HK-2 (cell line): ENCODE measurements at regions not wholly inside any gene's neighbourhood (a gene's known extent, or its start where the extent isn't known, plus 50 kb on each side); places are given as distances from the start of the nearest gene placed in this dataset.
A peak's percentile ranks its signal among the peaks of the same experiment; 100 is the strongest.

Experiments
- DNase-seq: peaks from one replicate; pipeline ENCODE4 v3.0.0-alpha.2; 2018; ENCODE audit not compliant: unreplicated experiment

DNA sequence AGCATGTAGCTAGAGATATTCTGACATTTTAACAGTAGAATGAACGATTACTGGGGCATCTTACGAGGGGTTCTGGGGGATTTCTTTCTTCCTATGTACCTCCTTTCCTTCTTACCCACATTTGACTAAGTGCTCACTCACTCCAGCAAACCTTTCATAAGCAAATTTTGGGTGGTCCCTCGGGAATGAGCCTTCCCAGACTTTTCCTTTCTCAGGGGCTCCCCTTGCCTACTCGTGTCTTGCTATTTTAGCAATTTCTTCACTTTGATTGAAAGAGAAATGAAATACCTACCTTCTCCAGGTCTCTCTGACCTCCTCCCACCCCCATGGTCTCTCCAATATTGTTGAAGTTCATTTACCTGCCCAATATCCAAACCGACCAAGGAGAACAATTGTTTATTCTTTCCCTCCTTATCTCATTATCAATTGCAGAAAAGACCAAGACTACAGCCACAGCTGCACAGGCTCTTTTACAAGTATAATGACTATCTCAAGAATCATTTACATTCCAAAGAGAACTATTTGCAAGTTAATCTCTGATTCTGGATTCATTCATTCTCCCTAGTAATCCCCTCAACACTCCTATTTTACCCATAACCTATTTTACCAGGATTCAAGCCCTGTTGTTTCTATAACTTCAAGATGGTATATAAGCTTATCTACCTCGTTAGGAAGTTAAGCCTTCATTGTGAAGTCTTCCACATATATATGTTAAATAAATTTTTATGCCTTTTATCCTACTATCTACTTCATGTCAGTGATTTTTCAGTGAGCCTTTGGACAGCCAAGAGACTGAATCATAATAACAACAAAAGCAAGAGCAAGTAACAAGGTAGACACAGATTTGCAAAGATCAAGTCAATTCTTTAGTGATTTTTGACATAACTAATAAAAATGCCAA is 480.6 kb downstream of the IPMK start:
- DNase-seq = no peak

- DNase-seq = no peak
Observed at GRCh38 chr10:57786331-57786730, 481.4 kb downstream of the IPMK start.

DNA sequence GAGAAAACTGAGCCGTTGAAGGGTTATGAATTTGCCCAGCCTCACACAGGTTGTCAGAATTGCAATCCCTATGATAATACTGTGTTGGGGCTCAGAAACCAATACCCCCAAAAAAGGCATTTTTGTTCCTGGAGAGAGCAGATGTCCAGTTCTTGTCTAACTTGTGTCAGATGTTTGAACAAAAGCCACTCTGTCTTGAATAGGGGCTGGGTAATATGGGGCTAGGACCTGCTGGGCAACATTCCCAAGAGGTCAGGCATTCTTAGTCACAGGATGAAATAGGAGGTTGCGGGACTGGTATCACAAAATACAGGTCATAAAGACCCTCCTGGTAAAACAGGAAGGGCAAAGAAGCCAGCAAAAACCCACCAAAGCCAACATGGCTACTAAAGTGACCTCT is 482.1 kb downstream of the IPMK start:
- DNase-seq = no peak

DNA sequence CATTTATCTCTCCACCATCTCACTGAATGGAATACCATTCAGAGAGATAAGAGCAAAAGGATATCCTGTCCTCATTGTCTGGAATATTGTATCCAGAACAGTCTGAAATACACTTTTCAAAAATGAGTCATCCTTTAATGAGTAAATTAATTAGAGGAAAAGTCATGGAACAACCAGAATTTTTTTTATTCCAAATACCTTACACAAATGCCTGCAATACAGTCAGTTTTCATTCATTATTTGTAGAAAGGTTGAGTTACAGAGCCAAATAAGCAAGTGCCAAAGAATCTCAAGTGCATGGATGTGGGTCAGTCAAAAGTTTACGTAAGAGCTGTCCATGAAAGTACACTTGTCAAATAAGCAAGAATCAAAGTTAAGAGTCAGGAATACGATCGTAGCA is 482.6 kb downstream of the IPMK start:
- no peak for DNase-seq

DNA sequence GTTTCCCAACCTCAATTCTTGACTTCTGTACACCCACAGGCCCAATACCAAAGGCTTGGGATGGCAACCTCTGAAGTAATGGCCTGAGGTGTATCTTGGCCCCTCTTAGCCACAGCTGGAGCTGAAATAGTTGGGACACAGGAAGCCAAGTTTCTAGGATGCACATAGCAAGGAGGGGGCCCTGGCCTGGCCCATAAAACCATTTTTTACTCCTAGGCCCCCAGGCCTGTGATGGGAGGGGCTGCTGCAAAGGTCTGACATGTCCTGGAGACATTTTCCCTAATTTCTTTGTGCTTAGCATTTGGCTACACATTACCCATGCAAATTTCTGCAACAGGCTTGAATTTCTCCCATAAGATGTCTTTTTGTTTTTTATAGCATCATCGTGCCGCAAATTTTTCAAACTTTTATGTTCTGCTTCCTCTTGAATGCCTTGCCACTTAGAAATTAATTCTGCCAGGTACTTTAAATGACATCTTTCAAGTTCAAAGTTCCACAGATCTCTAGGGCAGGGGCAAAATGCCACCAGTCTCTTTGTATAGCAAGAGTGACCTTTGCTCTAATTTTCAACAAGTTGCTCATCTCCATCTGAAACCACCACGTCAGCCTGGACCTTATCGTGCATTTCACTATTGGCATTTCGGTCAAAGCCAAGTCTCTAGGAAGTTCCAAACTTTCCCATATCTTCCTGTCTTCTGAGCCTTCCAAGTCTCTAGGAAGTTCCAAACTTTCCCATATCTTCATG is 490.8 kb downstream of the IPMK start:
- DNase-seq = no peak

DNA sequence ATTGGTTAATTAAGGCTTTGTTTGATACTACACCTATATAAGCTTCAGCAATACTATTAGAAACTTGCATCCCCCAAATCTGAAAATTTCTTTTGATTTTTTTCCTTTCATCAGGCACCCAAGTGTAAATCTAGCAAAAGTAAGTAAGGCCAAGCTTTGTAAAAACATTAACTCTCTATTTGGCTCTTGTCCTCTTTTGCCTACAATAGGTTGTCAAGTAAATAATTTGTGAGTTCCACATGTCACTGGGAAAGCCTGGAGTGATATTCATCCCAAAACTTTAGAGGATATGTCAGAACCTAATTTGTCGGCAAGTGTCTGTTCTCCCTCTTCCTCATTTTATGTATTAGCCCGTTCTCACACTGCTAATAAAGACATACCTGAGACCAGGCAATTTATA is 492.4 kb downstream of the IPMK start:
- no peak for DNase-seq

DNA sequence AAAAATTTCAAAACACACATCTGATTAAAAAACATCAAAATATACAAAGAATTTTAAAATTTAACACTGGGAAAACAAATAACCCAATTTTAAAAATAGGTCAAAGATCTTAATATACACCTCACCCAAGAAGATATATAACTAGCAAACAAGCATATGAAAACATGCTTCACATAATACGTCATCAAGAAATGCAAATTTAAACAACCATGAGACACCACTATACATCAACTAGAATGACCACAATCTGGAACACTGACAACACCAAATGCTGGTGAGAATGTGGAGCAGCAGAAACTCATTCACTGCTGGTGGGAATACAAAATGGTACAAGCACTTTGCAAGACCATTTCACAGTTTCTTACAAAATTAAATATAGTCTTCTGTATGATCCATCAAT is 498.4 kb downstream of the IPMK start:
- DNase-seq = no peak

DNA sequence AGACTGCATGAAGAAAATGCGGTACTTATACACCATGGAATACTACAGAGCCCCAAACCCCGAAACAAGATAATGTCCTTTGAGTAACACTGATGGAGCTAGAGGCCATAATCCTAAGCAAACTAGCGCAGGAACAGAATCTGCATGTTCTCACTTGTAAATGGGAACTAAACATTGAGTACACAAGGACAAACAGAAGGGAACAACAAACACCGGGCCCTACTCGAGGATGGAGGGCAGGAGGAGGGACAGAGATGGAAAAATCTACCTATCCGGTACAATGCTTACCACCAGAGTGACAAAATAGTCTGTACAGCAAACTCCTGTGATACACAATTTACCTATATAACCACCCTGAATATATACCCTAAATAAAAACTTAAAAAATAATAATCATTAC is 507.9 kb downstream of the IPMK start:
- no peak for DNase-seq

- DNase-seq = no peak
Observed at GRCh38 chr10:57754803-57755202, 512.9 kb downstream of the IPMK start.

DNA sequence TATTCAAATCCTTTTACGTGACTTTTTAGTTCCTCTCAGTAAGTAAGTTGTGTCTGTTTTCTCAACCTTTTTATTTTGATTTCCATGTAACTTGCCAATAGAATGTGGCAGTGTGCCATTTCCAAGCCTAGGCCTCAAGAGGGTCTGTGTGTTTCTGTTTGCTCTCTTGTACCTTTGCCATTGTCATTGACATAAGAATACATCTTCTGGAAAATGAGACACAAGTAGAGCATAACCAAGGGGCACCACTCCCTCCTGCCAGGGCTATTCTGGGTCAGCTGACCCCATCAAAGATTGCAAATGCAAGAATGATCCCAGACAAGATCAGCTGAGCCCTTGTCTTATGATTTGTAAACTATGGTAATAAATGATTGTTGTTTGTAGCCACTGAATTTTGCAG is 524.0 kb downstream of the IPMK start:
- no peak for DNase-seq

DNA sequence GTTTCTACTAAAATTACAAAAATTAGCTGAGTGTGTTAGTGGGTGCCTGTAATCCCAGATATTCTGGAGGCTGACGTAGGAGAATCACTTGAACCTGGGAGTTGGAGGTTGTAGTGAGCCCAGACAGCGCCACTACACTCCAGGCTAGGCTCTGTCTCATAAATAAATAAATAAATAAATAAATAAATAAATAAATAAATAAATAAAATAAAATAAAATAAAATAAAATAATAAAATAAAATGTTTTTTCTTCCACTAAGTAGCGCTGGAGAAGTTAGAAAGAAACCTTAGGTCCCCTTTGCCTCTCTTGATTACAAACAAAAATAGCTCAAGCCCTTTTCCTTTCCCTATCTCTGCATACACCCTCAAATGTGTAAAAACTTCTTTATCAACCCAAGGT is 525.9 kb downstream of the IPMK start:
- no peak for DNase-seq

DNA sequence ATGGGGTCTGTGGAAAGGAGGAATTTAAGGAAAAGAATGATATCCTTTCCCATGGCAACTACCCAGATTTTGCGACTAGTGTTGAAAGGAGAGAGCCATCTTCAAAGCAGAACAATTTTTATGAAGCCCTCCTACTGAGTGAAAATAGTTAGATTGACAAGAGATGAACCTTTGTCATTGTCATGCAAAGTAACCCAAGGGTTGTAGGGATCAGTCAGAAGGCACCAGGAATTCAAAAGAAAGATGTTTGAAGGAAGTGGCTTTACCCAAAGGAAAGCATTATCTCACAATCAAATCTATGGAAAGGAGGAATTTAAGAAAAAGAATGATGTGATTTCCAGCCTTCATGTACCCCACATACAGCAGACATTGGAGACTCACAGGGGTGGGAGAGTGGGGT is 544.4 kb downstream of the IPMK start:
- DNase-seq = no peak

GRCh38 chr10:57716884-57717283 is 550.8 kb downstream of the IPMK start:
- DNase-seq = no peak

DNA sequence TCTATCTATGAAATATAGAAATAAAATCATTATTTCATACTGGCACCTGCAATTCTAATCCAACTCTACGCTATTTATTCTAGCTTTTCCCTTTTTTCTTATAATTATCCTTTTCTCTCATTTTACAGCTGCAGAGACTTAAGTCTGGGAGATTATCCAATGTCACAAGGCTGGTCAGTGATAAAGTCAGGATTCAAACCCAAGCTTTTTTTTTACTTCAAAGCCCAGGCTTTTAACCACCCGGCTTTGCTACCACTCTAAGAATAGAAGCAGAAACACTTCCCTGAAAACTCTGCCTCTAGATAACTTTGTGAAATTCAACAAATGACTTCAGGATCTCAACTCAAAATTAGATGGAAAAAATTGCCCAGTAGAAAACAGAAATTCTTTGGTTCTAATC is 552.5 kb downstream of the IPMK start:
- DNase-seq = no peak

DNA sequence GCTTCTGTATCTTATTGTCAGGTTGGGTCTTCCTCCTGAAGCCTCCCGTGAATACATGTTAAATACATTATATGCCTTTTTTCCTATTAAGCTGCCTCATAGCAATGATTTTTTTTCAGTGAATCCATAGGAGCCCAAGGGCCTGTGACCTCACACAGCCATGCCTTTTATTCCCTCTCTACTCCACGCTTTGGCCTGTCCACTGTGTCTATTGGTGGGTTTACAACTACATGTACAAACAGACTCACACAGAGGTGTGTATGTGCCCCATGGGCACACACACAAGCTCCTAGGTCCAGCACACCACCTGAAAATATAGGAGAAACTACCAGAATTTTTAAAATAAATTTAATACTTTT is 560.4 kb downstream of the IPMK start:
- DNase-seq = no peak

DNA sequence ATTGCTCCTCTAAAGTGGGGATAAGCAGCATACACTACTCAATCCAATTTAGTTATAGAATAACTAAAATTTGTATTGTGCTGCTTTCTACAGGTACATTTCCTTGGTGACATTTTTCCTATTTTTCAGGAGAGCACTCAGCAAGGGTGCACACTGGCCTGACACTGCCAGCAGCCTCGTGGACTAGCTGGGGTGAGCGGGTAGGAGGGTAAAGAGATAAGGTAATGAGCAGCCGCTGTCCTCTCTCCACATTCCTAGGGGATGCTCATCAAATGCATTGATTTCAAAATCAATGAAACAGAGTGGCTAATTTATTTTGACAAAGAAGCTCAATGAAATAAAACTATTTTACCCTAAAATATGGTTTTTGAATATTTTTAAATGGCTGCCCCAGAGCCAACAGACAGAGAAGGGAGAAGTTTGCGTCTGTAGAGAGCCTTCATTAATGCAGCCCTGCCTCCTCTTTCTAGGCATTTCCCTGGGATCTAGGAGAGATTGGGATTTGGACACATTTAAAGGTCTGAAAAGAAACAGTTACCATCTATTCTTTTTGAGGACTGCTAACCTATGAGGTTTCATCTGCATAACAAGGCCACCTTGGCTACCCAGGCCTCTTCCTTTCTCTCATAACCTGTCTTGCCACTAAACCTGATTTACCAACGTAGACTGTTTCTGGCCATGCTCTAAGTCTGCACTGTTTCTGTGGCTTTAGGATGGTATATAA is 561.0 kb downstream of the IPMK start:
- DNase-seq = no peak

DNA sequence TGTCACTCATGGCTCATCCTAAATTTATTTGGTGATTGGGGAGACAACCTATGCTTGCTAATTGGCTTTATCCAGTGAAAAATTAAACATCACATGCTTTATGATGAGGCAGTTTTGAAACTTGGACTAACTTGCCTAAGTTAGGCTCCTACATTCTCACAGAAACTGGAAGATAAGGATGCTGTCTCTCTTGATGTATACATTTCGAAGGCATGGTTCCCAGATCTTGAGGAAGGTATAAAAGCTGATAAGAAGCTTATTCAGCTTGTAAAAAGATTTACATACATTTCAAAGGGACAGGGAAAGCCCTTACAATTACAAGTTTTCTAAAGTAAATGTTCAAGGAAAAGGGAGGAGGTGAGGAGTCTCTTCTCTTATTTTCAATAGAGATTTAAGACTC is 561.7 kb downstream of the IPMK start:
- DNase-seq = no peak

- DNase-seq = no peak
Observed at GRCh38 chr10:57699944-57700343, 567.8 kb downstream of the IPMK start.

- no peak for DNase-seq
Observed at GRCh38 chr10:57696641-57697040, 571.1 kb downstream of the IPMK start.

DNA sequence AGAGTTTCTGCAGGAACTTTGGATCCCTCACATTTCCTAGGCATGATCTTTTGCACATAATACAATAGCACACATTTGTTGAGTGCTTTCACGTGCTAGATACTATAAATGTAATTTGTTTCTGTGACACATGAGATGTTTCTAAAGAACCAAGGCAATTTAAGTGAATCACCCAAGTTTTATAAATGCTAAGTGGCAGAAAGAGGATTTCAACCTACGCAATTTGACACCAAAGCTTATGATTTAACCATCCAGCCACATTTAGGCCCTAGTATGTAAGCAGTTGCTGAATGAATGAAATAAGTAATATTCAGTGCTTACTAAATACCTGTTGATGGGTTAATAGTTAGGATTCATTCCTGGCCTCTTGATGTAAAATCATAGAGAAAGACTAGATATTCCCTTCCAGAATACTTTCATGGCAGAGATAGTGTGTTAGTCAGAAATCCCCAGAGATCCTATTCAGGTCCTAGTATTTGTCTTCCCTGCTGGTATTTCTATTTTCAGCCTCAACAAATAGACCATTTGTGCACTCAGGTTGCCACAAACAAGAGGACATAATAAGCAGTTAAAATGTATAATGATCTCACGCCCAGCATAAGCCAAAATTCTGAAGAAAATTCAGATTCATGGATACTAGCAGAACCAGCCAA is 572.6 kb downstream of the IPMK start:
- DNase-seq = no peak

- peak; percentile 40 for DNase-seq
Observed at GRCh38 chr10:57692255-57692980, 575.3 kb downstream of the IPMK start.
